ENCODE measurements at regions not wholly inside any gene's neighbourhood (a gene's known extent, or its start where the extent isn't known, plus 50 kb on each side); places are given as distances from the start of the nearest gene placed in this dataset.

GRCh38 chr10:78199005-78199725, 165.5 kb downstream of the RPS24 start:
- no peaks in the 10 kb centered on the region for H4K20me1 ChIP-seq (ENCODE audit: insufficient read depth)
- no peak for DNase-seq
- no peak for TF ChIP-seq CTCF (conservative IDR thresholded peaks at IDR 0.05)
- TF ChIP-seq EZH2 (IDR thresholded peaks at IDR 0.05; ENCODE audit: low read depth): no peak
- H3K4me3 ChIP-seq: no peak overlapping the region
- no peak overlapping the region for H3K27ac ChIP-seq
- CTCF ChIA-PET: interaction anchor here (0.6 kb wide), 1 partner anchor 24 kb away, joined by 10 read pairs; no protein-coding TSS in a partner anchor
- no peaks in the 10 kb centered on the region for H3K4me1 ChIP-seq (replicated peaks; ENCODE audit: insufficient read depth)
- H3K9me2 ChIP-seq (ENCODE audit: insufficient read depth): no peaks in the 10 kb centered on the region
- H3K36me3 ChIP-seq (ENCODE audit: low read depth): no peaks in the 10 kb centered on the region
- H3K9me3 ChIP-seq (ENCODE audit: insufficient read depth, low read depth): no peaks in the 10 kb centered on the region
- H3K79me2 ChIP-seq (ENCODE audit: low read depth): no peaks in the 10 kb centered on the region
- intact Hi-C loops (cut with micrococcal nuclease; ENCODE audit: unreplicated experiment): no loop called here
- H2AFZ ChIP-seq: no peak overlapping the region
- H3K27me3 ChIP-seq (ENCODE audit: insufficient read depth, low read depth): peaks cover 28% of the 10 kb centered on the region; the same call in 1 of the 2 replicates
- H3F3A ChIP-seq (ENCODE audit: insufficient read depth, low read depth): no peaks in the 10 kb centered on the region
- POLR2A ChIA-PET (ENCODE audit: unreplicated experiment): no interaction called here
- no peak overlapping the region for H3K4me2 ChIP-seq
- BruUV-seq (replicated peaks): no TSS peak

DNA sequence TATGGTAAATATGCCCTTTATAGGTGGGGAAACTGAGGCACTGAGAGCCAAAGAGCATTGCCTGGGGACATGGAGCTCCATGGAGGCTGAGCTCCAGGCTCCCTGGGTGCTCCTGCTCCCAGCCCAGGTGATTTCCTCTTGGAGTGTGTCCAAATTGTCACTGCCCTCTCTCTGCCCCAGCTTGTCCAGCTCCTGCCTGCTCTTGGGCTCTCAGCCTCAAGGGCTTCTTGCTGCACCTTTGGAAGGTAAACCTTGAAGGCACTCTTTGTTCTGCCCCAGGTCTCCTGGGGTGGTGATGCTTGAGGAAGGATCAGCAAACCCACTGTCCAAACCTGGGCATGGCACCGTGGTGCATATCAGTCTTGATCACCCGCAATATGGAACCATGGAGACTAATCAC, 166.1 kb downstream of the RPS24 start:
- H3F3A ChIP-seq (ENCODE audit: insufficient read depth, low read depth): no peaks in the 10 kb centered on the region
- intact Hi-C loops (cut with micrococcal nuclease; ENCODE audit: unreplicated experiment): no loop called here
- no peak for DNase-seq
- H3K4me2 ChIP-seq: no peak overlapping the region
- H3K27ac ChIP-seq: no peak overlapping the region
- H3K9me3 ChIP-seq (ENCODE audit: insufficient read depth, low read depth): no peaks in the 10 kb centered on the region
- H3K27me3 ChIP-seq (ENCODE audit: insufficient read depth, low read depth): peaks cover 22% of the 10 kb centered on the region; the same call in 1 of the 2 replicates
- TF ChIP-seq CTCF (conservative IDR thresholded peaks at IDR 0.05): no peak
- no peak for TF ChIP-seq EZH2 (IDR thresholded peaks at IDR 0.05; ENCODE audit: low read depth)
- no peaks in the 10 kb centered on the region for H3K79me2 ChIP-seq (ENCODE audit: low read depth)
- H3K4me3 ChIP-seq: no peak overlapping the region
- H3K36me3 ChIP-seq (ENCODE audit: low read depth): no peaks in the 10 kb centered on the region
- H3K4me1 ChIP-seq (replicated peaks; ENCODE audit: insufficient read depth): no peaks in the 10 kb centered on the region
- POLR2A ChIA-PET (ENCODE audit: unreplicated experiment): no interaction called here
- no peaks in the 10 kb centered on the region for H3K9me2 ChIP-seq (ENCODE audit: insufficient read depth)
- H2AFZ ChIP-seq: no peak overlapping the region
- CTCF ChIA-PET: no interaction called here
- BruUV-seq (replicated peaks): no TSS peak
- no peaks in the 10 kb centered on the region for H4K20me1 ChIP-seq (ENCODE audit: insufficient read depth)

- Histone ChIP-seq H3K79me2 (ENCODE audit: low read depth) (no peaks in the 10 kb centered on the region), H3K9me2 (ENCODE audit: insufficient read depth) (no peaks in the 10 kb centered on the region), H3K4me3 (no peak overlapping the region), H4K20me1 (ENCODE audit: insufficient read depth) (no peaks in the 10 kb centered on the region), H3K9me3 (ENCODE audit: insufficient read depth, low read depth) (no peaks in the 10 kb centered on the region), H3K36me3 (ENCODE audit: low read depth) (no peaks in the 10 kb centered on the region), H2AFZ (no peak overlapping the region), H3K27me3 (ENCODE audit: insufficient read depth, low read depth) (peaks cover 17% of the 10 kb centered on the region; the same call in 1 of the 2 replicates), H3K27ac (no peak overlapping the region), H3F3A (ENCODE audit: insufficient read depth, low read depth) (no peaks in the 10 kb centered on the region), H3K4me2 (no peak overlapping the region), H3K4me1 (replicated peaks; ENCODE audit: insufficient read depth) (no peaks in the 10 kb centered on the region)
- ChIA-PET POLR2A (ENCODE audit: unreplicated experiment) (no interaction called here), CTCF (no interaction called here)
- no peak for DNase-seq
- intact Hi-C loops (cut with micrococcal nuclease; ENCODE audit: unreplicated experiment): no loop called here
- no TSS peak for BruUV-seq (replicated peaks)
- no peak for TF ChIP-seq EZH2 (IDR thresholded peaks at IDR 0.05; ENCODE audit: low read depth)
- TF ChIP-seq CTCF (conservative IDR thresholded peaks at IDR 0.05): no peak
These were observed 167.0 kb downstream of the RPS24 start for GRCh38 chr10:78200686-78201085.

Measured in PC-9 (cell line).